ENCODE measurements at regions not wholly inside any gene's neighbourhood (a gene's known extent, or its start where the extent isn't known, plus 50 kb on each side); places are given as distances from the start of the nearest gene placed in this dataset.

- DNase-seq: no peak
These were observed 144.6 kb downstream of the KCTD12 start for GRCh38 chr13:76741624-76742023.

- no peak for DNase-seq
These were observed 145.2 kb downstream of the KCTD12 start for GRCh38 chr13:76741046-76741445.

- DNase-seq: no peak
These were observed 147.6 kb downstream of the KCTD12 start for GRCh38 chr13:76738616-76739015.

- no peak for DNase-seq
These were observed 148.7 kb downstream of the KCTD12 start for GRCh38 chr13:76737526-76737925.

- no peak for DNase-seq
These were observed 150.6 kb downstream of the KCTD12 start for GRCh38 chr13:76735641-76736040.

GRCh38 chr13:76733671-76734070, 152.5 kb downstream of the KCTD12 start:
- no peak for DNase-seq

- DNase-seq: no peak
These were observed 153.8 kb downstream of the KCTD12 start for GRCh38 chr13:76732367-76732766.

GRCh38 chr13:76730220-76730619, 156.0 kb downstream of the KCTD12 start:
- DNase-seq: no peak

- no peak for DNase-seq
These were observed 156.5 kb downstream of the KCTD12 start for GRCh38 chr13:76729691-76730090.

- no peak for DNase-seq
These were observed 160.3 kb downstream of the KCTD12 start for GRCh38 chr13:76725896-76726295.

GRCh38 chr13:76725211-76725610, 161.0 kb downstream of the KCTD12 start:
- no peak for DNase-seq

GRCh38 chr13:76724421-76724820, 161.8 kb downstream of the KCTD12 start:
- no peak for DNase-seq

GRCh38 chr13:76723551-76724232, 162.5 kb downstream of the KCTD12 start:
- no peak for DNase-seq

GRCh38 chr13:76722782-76723181, 163.4 kb downstream of the KCTD12 start:
- no peak for DNase-seq

- no peak for DNase-seq
These were observed 165.4 kb downstream of the KCTD12 start for GRCh38 chr13:76720821-76721220.

GRCh38 chr13:76720416-76720815, 165.8 kb downstream of the KCTD12 start:
- DNase-seq: no peak

GRCh38 chr13:76719955-76720354, 166.2 kb downstream of the KCTD12 start:
- no peak for DNase-seq

GRCh38 chr13:76717092-76717491, 169.1 kb downstream of the KCTD12 start:
- DNase-seq: no peak

GRCh38 chr13:76715621-76716020, 170.6 kb downstream of the KCTD12 start:
- DNase-seq: no peak

- DNase-seq: no peak
These were observed 171.1 kb downstream of the KCTD12 start for GRCh38 chr13:76715075-76715474.

- DNase-seq: no peak
These were observed 172.9 kb downstream of the KCTD12 start for GRCh38 chr13:76713280-76713679.

- DNase-seq: no peak
These were observed 174.5 kb downstream of the KCTD12 start for GRCh38 chr13:76711550-76712182.

- DNase-seq: no peak
These were observed 176.4 kb downstream of the KCTD12 start for GRCh38 chr13:76709851-76710250.

- no peak for DNase-seq
These were observed 178.0 kb downstream of the KCTD12 start for GRCh38 chr13:76708138-76708688.

GRCh38 chr13:76707360-76707759, 178.8 kb downstream of the KCTD12 start:
- no peak for DNase-seq
